Stimulated activated naive CD8-positive, alpha-beta T cell treated with anti-CD3 and anti-CD28 coated beads, Interleukin-15, amount 100 ng/mL, for 72 hours (primary cell): ENCODE measurements at regions not wholly inside any gene's neighbourhood (a gene's known extent, or its start where the extent isn't known, plus 50 kb on each side); places are given as distances from the start of the nearest gene placed in this dataset.

Source experiments
- ATAC-seq: fragments of 150-1000 bp; cut with Tn5 transposase; 2 replicates; pipeline ENCODE4 v1.10.0; 2021; ENCODE audit warnings: mild to moderate bottlenecking, moderate library complexity
- DNase-seq, 2 donors: peaks; one replicate each; pipeline ENCODE4 v3.0.0; 2021 to 2022
- H3K27ac Mint-ChIP-seq, 2 donors: one replicate each; pipeline ENCODE4 v1.8.0; 2022; ENCODE audit warnings: mild to moderate bottlenecking in 2 of 2, mixed read lengths in 2 of 2, moderate library complexity in 2 of 2
- H3K27me3 Mint-ChIP-seq: one replicate; pipeline ENCODE4 v1.8.0; 2022; ENCODE audit warnings: mixed read lengths
- H3K4me1 Mint-ChIP-seq: one replicate; pipeline ENCODE4 v1.8.0; 2022; ENCODE audit warnings: mild to moderate bottlenecking, mixed read lengths
- H3K4me3 Mint-ChIP-seq, 2 donors: one replicate each; pipeline ENCODE4 v1.8.0; 2022; ENCODE audit warnings: mild to moderate bottlenecking in 2 of 2, mixed read lengths in 2 of 2, moderate library complexity in 1 of 2
- H3K9me3 Mint-ChIP-seq, 2 donors: one replicate each; pipeline ENCODE4 v1.8.0; 2022; ENCODE audit warnings: mixed read lengths in 2 of 2

GRCh38 chr3:72347819-72348319 is 500.4 kb downstream of the SHQ1 start:
- peak overlapping the region in 1 of 2 donors; percentile 2 for H3K27ac Mint-ChIP-seq
- ATAC-seq (no peak), DNase-seq (peak in 1 of 2 donors; percentile 30)
- H3K27me3 Mint-ChIP-seq, result no peaks in the 10 kb centered on the region
- peak overlapping the region in 1 of 2 donors; percentile 45 for H3K4me3 Mint-ChIP-seq
- H3K9me3 Mint-ChIP-seq, result peaks cover 6 to 7% of the 10 kb centered on the region in 2 donors
- H3K4me1 Mint-ChIP-seq, result peaks cover 66% of the 10 kb centered on the region

- DNase-seq (no peak), ATAC-seq (peak; percentile 27)
- Mint-ChIP-seq H3K4me1 (peaks cover 79% of the 10 kb centered on the region), H3K9me3 (peaks cover 6 to 7% of the 10 kb centered on the region in 2 donors), H3K27me3 (no peaks in the 10 kb centered on the region), H3K4me3 (peak overlapping the region in 1 of 2 donors; percentile 21), H3K27ac (peak overlapping the region; percentile 43 to 44)
These were observed 501.7 kb downstream of the SHQ1 start for GRCh38 chr3:72346526-72346926.

- H3K9me3 Mint-ChIP-seq, result peaks cover 6 to 7% of the 10 kb centered on the region in 2 donors
- peaks cover 85% of the 10 kb centered on the region for H3K4me1 Mint-ChIP-seq
- DNase-seq (no peak), ATAC-seq (no peak)
- H3K4me3 Mint-ChIP-seq, result peak overlapping the region in 1 of 2 donors; percentile 21
- peak overlapping the region in 1 of 2 donors; percentile 44 for H3K27ac Mint-ChIP-seq
- H3K27me3 Mint-ChIP-seq, result no peaks in the 10 kb centered on the region
These were observed 502.3 kb downstream of the SHQ1 start for GRCh38 chr3:72345980-72346379.

GRCh38 chr3:72345237-72345878 is 502.9 kb downstream of the SHQ1 start:
- Mint-ChIP-seq H3K27ac (peak overlapping the region in 1 of 2 donors; percentile 48), H3K4me3 (peak overlapping the region; percentile 13 to 27), H3K27me3 (no peaks in the 10 kb centered on the region), H3K4me1 (peaks cover 91% of the 10 kb centered on the region), H3K9me3 (peaks cover 6 to 7% of the 10 kb centered on the region in 2 donors)
- DNase-seq (no peak), ATAC-seq (no peak)

DNA sequence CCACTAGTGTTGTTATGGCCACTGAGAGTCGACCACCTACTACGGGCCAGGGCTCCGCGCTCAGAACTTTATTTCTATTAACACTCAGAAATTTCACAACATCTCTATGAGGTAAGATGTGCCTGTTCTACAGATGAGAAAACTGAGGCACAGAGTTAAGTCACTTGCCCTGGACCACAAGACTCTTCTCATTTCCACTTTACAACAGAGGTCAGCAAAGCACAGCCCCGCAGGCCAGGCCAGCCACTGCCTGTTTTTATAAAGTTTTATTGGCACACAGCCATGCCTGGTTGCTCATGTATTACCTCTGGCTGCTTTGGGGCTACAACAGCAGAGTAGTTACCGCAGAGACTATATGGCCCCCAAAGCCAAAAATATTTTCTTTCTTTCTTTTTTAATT is 503.6 kb downstream of the SHQ1 start:
- H3K4me1 Mint-ChIP-seq, result peaks cover 93% of the 10 kb centered on the region
- H3K4me3 Mint-ChIP-seq, result no peak overlapping the region
- ATAC-seq (no peak), DNase-seq (no peak)
- H3K27ac Mint-ChIP-seq, result no peak overlapping the region
- H3K9me3 Mint-ChIP-seq, result peaks cover 6 to 7% of the 10 kb centered on the region in 2 donors
- H3K27me3 Mint-ChIP-seq, result no peaks in the 10 kb centered on the region

DNA sequence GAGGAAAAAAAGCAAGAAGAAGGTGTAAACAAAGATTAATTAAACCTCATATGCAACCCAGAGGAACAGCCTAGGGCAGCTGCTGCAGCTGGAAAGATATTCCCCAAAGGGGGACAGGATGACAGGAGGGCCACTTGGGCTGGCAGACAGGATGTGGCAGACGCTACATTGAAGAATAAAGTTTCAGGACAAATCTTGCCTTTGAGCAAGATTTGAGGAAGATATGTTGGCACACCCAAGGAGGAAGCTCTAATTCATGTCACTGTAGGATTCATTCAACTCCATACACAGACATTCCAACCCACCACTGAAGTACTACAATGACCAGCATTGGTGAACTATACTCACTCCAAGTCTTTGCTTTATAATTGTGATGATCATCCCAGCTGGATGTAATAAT is 504.0 kb downstream of the SHQ1 start:
- H3K4me3 Mint-ChIP-seq, result peak overlapping the region; percentile 36 to 58
- H3K27me3 Mint-ChIP-seq, result no peaks in the 10 kb centered on the region
- H3K27ac Mint-ChIP-seq, result peak overlapping the region in 1 of 2 donors; percentile 77
- H3K9me3 Mint-ChIP-seq, result peaks cover 4% of the 10 kb centered on the region in 2 donors
- H3K4me1 Mint-ChIP-seq, result peaks cover 90% of the 10 kb centered on the region
- no peak for DNase-seq
- no peak for ATAC-seq

- DNase-seq (peak in 1 of 2 donors; percentile 61), ATAC-seq (peak; percentile 85)
- Mint-ChIP-seq H3K27me3 (no peaks in the 10 kb centered on the region), H3K4me3 (peak overlapping the region in 1 of 2 donors; percentile 65), H3K27ac (peak overlapping the region in 1 of 2 donors; percentile 77), H3K9me3 (no peaks in the 10 kb centered on the region), H3K4me1 (peaks cover 79% of the 10 kb centered on the region)
These were observed 505.2 kb downstream of the SHQ1 start for GRCh38 chr3:72343078-72343477.

- H3K27me3 Mint-ChIP-seq, result no peaks in the 10 kb centered on the region
- no peak overlapping the region for H3K4me3 Mint-ChIP-seq
- peaks cover 72% of the 10 kb centered on the region for H3K4me1 Mint-ChIP-seq
- ATAC-seq (no peak), DNase-seq (no peak)
- H3K27ac Mint-ChIP-seq, result peak overlapping the region in 1 of 2 donors; percentile 87
- H3K9me3 Mint-ChIP-seq, result no peaks in the 10 kb centered on the region
These were observed 505.8 kb downstream of the SHQ1 start for GRCh38 chr3:72342450-72342849.

DNA sequence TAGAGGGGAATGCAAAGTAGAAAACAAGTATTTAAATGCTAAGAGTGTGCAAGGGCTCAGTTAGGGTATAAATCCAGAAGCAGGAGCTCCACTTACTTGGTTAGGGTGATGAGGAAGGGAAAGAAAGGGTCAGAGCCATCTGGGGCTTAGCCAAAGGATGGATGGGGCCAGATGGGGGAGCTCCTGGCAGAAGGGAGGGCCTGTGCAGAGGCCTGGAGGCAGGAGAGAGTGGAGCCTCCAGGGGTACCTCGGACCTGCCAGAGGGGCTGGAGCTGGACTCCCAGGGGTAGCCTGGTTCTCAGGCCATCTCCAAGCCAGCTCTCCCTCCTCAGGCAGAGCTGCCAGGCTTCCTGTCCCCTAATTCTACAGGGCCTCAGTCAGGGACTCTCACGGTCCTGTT is 506.3 kb downstream of the SHQ1 start:
- Mint-ChIP-seq H3K27me3 (no peaks in the 10 kb centered on the region), H3K27ac (peak overlapping the region in 1 of 2 donors; percentile 57), H3K9me3 (no peaks in the 10 kb centered on the region), H3K4me3 (peak overlapping the region in 1 of 2 donors; percentile 1), H3K4me1 (peaks cover 67% of the 10 kb centered on the region)
- ATAC-seq (no peak), DNase-seq (no peak)

GRCh38 chr3:72341380-72341770 is 506.9 kb downstream of the SHQ1 start:
- DNase-seq, result no peak
- Mint-ChIP-seq H3K9me3 (no peaks in the 10 kb centered on the region), H3K27me3 (no peaks in the 10 kb centered on the region), H3K27ac (peak overlapping the region in 1 of 2 donors; percentile 36), H3K4me3 (no peak overlapping the region), H3K4me1 (peaks cover 62% of the 10 kb centered on the region)
- no peak for ATAC-seq

DNA sequence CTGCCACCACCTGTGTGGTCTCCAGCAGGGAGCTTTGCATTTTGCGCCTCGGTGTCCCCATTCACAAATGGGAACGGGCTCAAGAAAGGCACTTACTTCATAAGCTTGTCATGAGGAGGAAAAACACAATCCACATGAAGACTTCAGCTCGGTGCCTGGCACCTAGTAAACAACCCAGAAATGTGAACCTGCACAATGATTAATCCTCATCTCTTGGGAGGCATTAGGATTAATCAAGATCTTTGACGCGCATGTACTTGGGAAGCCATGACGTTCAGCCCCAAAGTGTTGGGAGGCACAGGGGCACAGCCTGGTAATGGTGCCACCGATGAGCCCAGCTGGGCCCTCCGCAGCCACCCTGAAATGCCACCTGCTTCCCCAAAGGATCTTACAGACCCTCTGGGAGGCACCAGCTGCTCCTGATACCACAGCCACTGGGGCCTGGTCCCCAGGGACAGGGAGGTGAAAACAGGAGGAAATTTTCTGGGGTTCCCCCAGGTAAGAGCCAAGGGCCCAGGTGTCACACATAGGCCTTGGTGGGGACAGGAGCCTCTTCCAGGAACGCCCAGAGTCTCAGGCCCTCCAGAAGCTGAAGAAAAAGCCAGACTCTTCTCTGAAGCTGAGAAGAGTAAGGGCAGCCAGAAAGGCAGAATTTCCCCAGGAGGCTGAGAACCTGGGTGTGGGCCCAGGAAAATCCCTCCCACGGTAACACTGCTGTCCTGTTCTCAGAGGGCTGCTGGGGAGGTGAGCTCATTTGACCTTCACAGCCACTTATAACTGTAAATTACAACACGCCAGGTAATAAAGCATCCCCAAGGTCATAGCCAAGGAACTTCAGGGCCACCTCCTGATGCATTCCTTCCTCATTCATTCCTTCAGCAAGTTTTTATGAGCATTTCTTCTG is 507.5 kb downstream of the SHQ1 start:
- Mint-ChIP-seq H3K27me3 (no peaks in the 10 kb centered on the region), H3K9me3 (no peaks in the 10 kb centered on the region), H3K27ac (peak overlapping the region in 1 of 2 donors; percentile 70), H3K4me3 (no peak overlapping the region), H3K4me1 (peaks cover 55% of the 10 kb centered on the region)
- DNase-seq, result no peak
- ATAC-seq, result no peak

DNA sequence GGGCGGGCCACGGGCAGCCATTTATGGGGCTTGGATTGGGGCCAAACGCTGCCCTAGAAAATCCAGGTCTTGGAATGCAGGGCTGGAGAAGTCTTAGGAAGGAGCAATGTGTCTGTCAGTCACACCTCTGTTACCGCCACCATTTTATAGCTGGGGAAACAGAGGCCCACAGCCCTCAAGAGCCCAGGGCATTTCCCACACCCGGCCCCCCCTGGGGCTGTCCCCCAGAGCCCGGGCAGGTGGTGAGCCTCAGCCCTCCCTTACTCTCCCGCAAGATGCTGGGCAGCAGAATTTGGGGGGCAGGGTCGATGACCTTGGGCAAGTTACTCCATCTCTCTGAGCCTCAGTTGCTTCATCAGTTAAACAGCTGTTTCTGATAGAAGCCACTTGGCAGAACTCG is 508.2 kb downstream of the SHQ1 start:
- H3K4me1 Mint-ChIP-seq, result peaks cover 48% of the 10 kb centered on the region
- H3K9me3 Mint-ChIP-seq, result no peaks in the 10 kb centered on the region
- DNase-seq, result no peak
- no peaks in the 10 kb centered on the region for H3K27me3 Mint-ChIP-seq
- no peak for ATAC-seq
- no peak overlapping the region for H3K4me3 Mint-ChIP-seq
- no peak overlapping the region for H3K27ac Mint-ChIP-seq

DNA sequence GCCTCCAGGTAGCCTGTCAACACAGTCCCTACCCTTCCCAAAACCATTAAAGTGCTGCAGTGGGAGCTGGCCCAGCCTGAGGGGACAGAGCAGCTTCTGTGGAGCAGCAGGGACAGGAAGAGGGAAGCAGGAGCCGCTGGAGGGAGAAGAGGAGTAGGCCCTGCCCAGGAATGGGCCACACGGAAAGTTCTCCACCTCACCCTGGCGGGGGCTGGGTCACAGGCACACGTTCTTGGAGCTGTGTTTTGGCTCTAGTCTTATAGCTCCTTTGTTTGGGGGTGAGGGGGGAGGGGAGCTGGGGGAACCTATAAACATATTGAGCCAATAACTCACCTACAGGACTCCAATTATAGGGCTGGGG is 508.6 kb downstream of the SHQ1 start:
- no peak for ATAC-seq
- Mint-ChIP-seq H3K9me3 (no peaks in the 10 kb centered on the region), H3K27ac (no peak overlapping the region), H3K4me3 (no peak overlapping the region), H3K27me3 (no peaks in the 10 kb centered on the region), H3K4me1 (peaks cover 44% of the 10 kb centered on the region)
- DNase-seq, result no peak

- no peaks in the 10 kb centered on the region for H3K27me3 Mint-ChIP-seq
- DNase-seq, result peak; percentile 45 to 68
- H3K4me1 Mint-ChIP-seq, result peaks cover 39% of the 10 kb centered on the region
- no peak overlapping the region for H3K4me3 Mint-ChIP-seq
- peak; percentile 71 for ATAC-seq
- no peaks in the 10 kb centered on the region for H3K9me3 Mint-ChIP-seq
- H3K27ac Mint-ChIP-seq, result no peak overlapping the region
These were observed 509.1 kb downstream of the SHQ1 start for GRCh38 chr3:72338942-72339669.
